CD4-positive, alpha-beta T cell treated with Interleukin-2 at 100 ng/mL for 4 hours (primary cell): ENCODE measurements at regions not wholly inside any gene's neighbourhood (a gene's known extent, or its start where the extent isn't known, plus 50 kb on each side); places are given as distances from the start of the nearest gene placed in this dataset.

Experiments
- DNase-seq: peaks from one replicate; pipeline ENCODE4 v3.0.0-alpha.2; 2020; ENCODE audit warnings: low spot score

DNA sequence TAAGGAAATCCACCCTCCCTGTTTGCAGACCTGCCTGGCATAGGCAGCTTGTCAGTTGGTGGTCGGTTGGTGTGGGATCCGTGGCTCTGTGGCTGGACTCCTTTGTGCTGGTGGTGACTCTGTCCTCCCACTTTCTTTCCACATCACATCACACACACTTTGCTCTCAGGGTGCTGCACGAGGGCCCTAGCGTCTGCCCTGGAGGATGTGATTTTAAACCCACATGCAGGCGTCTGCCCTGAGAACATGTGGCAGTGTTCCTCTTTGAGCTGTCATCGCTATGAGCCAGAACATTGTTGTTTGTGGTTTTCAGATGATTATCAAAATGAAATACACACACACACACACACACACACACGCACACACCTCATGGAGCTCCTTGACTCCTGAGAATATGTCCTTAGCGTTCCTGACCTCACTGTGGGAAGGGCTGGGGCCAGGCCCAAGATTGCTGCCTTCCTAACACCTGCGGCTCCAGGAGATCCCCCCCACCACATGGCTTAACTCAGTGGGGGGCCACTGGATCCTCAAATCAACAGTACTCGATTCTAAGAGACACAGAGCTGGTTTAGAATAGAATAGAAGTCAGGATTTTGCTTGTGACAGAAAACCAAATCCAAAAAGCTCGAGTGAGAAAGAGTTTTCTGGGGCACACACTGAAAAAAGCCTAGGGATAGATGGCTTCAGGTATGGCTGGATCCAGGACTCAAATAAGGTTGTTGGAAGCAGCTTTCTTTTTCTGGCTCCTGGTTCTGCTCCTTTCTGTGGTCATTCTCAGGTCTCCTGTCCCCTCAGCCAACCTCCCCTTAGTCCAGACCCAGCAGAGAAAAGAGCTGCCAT is 54.8 kb downstream of the RTP5 start:
- DNase-seq = no peak

DNA sequence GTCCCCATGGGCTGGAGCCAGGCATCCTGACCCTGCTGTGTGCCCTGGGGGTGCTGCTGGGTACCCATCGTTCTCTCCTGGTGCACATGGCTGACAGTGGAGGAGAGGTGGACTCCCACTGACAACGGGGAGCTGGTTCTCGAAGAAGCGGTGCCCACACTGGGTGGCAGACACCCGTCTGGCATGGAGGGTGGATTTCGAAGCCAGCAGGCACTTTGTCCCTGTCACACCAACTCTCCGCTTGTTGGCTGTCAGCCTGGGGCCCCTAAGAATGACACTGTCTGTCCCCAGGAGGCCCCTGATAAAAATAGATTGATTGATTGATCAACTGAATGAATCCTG is 55.4 kb downstream of the RTP5 start:
- DNase-seq = no peak

DNA sequence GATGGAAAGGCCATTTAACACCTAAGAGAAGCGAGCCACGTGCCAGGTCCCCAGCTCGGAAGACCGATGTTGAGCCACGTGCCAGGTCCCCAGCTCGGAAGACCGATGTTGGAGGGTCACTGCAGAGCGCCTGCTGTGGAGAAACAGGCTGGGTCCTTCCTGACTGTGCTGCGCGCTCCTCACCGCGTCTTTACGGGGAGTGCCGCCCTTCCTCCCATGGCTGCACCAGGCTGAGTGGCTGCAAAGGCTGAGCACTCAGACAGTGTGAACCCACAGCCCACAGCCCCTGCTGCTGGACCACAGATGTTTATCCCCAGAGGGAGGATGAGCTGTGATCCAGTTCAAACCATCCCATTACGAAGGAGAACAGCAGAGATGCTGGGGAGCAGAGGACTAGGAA is 55.7 kb downstream of the RTP5 start:
- DNase-seq = no peak

DNA sequence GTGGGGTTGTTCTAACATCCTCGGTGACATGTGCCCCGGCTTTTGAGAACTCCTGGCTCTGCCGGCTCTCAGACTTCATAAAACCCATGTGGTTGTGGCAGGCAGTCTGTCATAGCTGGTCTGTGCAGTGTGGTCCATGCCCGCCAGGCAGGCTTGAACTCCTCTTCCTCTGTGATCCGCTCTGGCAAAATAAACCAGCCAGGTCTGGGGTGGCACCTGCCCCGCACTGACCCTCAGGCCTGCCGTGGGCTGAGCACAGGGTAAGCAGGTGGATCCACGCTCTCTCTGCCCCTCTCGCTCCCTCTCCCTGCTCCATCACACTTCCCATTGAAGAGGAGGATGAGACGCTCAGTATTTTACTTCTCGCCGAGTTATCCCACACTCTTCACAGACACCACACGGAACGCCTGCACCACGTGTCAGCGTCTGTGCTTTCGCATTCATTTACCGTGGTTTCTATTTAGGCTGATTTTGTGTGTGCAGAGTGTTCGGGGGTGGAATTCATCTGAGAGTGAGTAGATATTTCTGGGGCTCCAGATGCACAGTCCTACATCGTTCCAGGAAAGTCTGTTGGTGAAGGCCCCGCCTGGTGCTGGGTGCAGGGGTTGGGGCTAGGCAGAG is 56.4 kb downstream of the RTP5 start:
- no peak for DNase-seq

DNA sequence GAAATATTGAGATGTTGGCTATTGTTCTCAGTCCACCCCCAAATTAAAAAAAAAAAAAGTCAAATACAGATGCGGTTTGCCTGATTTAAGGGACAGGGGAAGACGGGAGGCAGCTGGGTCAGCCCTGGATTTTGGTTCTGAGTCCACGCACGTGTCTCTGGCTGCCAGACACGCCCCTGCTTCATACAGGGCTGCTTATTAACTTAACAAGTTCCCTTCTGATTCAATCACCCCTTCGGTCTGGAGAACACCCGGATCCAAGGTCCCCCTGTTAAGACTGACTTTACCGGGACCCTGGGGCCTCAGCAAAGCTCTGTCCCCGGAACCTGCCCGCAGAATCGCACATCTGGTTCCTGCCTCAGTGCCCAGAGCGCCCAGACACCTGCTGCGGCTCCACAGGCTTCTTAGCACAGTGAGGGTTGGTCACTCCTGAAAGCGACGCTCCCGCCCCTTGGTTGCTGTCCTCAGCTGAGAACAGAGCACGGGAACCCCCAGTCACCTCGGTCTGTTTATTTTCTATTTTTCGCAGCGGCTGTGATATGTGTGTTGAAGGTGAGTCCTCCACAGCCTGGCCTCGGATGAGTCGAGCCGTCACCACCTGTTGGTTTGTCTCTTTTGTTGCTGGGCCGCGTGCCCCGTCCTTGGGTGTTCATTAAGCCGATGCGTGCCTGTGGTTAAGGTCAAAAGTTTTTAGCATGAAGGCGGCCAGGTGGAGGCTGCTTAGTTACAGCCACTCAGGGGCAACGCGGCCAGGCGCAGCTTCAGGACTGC is 57.2 kb downstream of the RTP5 start:
- DNase-seq = no peak

DNA sequence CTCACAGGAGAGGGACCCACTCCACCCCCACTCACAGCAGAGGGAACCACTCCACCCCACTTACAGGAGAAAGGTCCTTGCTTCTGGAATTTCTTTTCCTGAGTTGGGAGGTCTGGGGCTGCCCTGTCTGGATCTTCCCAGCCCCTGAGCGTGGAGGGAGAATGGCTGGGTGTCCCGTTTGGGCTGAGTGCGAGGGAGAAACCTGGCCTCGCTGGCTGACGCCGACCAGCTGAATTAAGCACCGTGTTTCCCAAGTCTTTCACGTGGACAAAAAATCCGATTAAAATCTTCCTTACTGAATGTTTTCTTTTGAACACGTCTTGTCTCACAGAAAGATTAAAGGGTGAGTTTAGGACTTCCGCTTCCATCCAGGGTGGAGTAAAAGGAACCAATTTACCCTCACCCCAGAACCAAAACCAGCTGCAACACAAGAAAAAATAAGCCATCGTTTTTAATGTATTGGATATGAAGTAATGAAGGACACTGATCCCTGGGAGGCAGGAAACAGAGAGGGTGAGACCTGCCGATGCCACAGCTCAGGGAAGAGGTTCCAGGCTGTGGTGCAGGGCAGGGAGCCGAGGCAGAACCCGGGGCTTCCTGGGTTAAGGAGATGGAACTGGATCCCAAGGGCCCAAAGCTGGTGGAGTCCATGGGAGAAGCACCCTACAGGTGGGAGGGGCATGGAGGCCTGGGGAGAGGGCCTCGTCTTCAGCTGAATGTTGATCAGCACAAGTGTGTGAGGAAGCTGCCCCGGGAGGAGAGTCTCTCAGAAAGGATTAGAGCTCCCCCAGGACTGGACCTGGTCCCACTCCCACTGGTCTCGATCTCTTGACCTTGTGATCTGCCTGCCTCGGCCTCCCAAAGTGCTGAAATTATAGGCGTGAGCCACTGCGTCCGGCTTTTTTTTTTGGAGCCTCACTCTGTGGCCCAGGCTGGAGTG is 60.3 kb downstream of the RTP5 start:
- no peak for DNase-seq

DNA sequence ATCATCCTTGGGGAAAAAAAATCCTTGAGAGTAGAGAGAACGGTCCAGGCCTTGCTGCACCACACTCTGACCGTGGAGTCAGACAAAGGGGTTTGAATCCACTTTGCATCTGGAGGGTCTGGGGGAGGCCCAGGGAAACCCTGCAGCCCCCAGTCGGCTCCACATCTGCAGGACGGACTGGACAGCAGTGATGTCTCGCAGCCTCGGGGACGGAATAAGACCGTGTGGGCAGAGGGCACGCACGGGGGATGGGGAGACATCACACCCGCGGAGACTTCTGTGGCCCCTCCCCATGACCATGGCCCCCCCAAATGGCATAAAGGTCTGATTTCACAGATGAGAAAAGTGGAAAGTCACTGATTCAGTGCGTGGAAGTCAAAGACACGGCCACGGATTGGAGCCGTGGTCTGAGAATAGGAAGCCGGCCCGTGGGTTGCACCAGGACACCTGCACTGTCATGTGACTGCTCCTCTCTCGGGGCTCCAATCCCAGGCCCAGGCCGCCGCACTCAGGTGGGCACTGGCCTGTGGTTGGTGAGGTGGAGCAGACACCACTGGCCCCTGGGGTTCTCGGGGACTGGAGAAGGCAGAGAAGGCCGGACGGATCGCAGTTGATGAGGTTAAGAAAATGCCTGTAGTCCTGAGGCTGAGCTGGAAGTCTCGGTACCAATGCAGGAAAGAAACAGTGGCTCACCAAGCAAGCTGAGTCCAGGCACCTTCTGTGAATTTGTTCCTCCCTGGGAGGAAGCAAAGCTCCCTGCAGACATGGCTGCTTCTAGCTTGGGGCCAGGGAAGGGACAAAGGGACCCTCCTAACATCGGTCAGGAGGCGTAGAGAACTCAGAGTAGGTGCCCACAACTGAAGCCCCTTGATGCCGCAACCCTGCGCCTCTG is 61.8 kb downstream of the RTP5 start:
- DNase-seq = no peak

DNA sequence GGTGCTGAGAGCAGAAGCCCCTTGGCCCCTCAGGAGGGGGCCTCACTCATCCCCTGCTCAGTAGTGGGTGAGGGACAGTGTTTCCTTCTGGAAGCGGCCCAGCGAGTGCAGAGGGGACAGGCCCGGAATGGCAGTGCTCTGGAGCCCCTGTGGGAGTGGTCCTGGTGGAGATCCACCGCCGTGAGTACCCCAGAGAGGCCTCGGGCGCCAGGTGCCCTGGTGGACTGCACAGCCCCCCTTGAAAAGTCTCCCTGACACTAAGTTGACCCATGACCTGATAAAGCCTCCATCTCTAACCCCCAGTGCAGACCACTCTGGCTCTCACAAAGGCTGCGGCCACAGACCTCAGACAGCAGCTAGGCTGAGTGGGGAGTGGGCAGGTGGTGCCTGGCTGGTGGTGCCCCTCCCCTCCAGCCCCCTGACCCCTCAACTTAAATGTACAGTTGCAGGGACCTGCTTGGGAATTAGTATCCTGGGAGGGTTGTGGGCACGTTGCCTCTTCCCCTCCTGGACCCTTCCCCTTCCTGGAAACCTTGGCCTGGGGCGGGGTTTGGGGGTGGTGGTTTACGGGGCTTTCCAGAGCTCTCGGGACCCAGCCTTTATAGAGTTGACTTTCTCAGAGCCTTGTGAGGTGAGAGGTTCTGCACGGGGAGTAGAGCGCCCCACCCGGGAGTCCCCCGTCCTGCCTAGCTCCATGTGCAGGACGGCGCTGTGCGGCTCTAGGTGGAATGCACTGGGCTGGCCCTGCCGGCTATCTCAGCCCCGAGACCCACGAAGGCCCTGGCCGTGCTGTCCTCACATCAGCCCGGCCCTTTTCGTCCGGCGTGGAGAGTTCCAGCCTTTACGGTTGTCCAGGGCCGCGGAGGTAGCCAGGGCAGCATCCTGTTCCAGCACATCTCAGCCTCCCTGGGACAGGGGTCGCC is 62.7 kb downstream of the RTP5 start:
- DNase-seq = no peak

DNA sequence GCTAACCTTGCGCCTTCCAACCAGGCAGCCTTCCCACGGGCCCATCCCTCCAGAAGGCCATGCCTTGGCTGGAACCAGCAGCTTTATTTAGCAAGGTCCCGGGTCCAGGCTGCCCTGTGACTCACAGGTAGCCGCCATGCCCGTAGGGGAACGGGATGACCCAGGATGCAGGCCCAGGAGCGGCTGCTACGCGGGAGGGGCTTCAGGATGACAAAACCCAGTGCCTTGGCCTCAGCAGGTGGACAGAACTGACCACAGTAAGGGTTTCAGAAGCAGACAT is 63.3 kb downstream of the RTP5 start:
- no peak for DNase-seq

DNA sequence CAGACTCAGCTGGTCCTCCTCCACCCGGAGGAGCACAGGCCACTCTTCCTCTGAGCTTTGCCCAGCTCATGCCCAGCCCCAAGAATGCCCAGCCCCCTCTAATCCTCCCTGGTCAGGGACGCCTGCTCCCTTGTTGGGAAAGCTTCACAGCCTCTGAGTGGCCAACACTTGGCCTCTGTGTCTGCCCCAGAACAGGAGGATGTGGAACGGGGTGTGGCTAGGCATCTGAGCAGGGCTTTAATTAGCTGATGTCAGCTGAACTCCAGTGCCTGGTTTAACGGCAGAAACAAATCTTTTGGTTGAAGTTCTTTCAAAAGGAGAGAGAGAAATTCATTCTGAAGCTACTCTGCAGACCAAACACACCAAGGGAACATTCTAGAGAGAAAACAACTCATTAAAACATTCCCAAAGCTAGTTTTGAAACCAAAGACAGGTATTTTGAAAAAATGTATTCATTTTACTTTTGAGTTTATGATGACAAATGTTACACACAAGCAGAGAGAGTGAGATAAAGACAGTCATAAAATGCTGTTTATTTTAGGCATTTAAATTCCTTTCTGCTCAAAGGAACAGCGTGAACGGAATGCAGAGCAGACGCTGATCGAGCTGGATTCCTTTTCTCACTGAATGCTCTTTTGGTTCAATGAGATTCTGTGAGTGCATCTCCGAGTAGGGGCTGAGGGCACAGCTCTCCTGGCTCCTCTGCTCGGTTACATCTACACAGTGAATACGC is 63.8 kb downstream of the RTP5 start:
- DNase-seq = no peak

DNA sequence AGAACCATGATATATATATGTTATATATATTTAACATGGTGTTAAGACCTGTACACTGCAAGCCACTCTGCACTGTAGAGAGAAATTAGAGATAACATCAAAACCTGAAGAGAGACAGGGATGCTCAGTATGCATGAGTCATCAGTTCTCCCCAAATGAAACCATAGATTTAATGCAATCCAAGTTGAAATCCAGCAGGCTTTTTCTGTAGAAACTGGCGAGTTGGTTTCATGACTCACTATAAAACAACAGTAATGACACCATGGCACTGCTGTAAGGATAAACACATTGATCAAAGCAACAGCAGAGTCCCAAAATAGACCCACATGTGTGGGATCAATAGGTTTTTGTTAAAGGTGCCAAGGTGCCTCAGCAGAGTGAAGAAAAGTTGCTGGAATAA is 65.8 kb downstream of the RTP5 start:
- DNase-seq = no peak

DNA sequence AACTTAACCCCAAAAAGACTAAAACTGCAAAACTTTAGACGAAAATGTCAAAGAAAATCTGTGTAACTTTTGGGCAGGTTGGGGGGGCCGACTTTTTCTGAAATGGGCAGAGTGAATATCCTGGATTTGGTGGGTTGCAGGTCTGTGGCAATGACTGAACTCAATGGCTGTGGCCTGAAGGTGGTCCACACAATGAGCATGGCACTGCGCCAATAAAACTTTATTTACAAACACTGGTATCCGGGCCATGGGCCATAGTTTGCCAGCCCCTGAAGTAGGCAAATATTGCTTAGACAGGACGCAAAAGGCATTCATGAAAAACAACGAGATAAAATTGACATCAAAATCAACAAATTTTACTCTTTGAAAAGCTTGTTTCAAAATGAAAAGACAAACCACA is 66.2 kb downstream of the RTP5 start:
- DNase-seq = no peak

DNA sequence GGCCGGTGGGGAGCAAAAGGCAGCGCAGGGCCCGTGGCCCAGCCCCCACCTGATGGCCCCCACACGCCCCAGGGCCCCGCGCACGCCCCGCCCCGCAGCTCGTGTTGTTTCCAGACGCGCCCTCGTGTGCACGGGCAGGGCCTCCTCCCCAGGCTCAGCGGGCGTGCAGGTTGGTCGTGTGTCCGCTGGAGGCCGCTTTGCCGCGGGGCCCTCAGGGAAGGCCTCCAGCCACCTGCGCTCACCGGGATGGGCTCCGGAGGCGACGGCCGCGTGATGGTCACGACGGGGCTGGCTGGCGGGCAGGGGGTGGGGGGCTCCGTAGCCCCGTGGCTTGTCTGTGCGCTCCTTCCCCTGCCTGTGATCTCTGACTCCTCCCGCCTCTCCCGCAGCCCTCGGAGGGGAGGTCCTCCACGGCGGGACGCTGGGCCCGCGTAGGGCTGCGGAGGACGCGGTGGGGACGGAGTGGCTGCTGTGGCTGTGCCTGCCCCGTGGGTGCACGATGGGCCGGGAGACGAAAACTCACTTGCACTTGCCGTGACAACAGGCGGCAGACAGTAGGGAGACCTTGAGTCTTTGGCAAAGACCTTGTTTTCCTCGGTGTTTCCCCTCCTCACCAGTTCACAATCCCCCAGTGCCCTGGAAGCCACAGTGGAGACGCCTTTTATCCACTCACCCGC is 67.1 kb downstream of the RTP5 start:
- no peak for DNase-seq

DNA sequence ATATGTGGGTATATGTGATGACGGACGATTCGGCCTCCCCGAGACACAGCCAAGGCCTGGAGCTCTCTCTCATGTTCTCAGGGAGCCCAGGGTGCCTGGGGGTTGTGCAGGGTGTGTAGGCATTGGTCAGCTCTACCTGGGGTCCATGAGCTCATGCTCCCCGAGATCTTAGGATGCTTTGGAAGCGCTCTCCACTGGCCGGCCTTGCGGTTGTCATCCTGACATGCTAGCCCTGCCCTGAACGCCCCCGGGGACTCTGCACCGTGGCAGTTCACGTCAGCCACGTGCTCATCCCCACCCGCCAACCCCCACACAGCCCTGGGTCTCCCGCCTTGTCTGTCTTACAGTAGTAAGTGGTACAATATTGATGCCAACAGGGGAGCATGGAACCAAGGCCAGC is 67.8 kb downstream of the RTP5 start:
- DNase-seq = no peak

DNA sequence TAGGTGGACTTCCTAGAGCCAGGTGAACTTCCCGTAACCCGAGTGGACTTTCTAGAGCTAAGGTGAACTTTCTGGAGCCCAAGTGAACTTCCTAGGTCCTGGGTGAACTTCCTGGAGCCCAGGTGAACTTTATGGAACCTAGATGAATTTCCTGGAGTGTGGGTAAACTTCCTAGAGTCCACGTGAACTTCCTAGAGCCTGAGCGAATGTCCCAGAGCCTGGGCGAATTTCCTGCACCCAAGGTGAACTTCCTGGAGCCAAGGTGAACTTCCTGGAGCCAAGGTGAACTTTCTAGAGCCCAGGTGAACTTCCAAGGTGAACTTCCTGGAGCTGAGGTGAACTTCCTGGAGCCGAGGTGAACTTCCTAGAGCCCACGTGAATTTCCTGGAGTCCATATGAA is 70.0 kb downstream of the RTP5 start:
- DNase-seq = no peak

DNA sequence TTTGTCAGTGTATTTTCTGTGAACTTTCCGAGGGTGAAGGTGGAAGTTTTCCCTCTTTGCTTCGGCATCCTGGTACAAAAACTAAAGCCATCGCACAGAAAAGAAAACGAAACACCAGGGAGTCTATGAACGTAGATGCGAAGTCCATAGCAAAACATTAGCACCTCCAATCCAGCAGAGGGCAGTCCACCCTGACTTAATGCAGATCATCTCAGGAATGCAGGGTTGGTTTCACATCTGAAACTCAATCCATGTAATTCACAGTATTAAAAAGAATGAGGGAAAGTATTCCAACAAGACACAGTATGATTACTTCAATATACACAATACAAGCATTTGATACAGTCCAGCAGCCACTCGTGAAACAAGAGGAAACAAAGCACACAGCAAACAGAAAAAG is 70.8 kb downstream of the RTP5 start:
- DNase-seq = no peak

DNA sequence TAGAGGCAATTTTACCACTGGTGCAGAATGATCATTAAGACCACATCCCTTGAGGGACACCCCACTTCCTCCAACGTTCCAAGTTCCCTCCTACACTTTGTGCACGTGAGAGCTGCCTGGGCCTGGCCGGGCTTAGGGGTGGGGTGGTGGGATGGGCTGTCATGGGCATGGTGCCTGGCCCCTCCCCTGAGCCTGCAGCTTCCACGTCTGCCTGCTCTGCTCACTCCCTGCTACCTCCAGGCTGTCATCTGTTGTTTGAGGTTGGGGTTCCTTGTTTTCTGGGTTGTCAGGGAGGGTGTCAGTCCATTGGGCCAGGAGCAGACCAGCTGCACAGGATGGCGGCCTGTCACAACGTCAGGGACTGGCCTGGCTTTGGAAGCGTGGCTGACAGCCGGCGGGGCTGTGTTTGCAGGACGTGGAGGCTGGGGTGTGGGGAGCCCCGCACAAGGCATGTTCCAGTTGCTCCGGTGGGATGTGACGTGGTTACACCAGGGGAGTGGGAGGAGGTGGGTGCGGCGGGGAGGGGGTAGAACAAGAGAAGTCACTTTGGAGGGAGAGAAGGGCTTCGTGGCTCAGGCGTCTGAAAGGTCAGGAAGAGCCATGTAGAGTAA is 72.3 kb downstream of the RTP5 start:
- no peak for DNase-seq

DNA sequence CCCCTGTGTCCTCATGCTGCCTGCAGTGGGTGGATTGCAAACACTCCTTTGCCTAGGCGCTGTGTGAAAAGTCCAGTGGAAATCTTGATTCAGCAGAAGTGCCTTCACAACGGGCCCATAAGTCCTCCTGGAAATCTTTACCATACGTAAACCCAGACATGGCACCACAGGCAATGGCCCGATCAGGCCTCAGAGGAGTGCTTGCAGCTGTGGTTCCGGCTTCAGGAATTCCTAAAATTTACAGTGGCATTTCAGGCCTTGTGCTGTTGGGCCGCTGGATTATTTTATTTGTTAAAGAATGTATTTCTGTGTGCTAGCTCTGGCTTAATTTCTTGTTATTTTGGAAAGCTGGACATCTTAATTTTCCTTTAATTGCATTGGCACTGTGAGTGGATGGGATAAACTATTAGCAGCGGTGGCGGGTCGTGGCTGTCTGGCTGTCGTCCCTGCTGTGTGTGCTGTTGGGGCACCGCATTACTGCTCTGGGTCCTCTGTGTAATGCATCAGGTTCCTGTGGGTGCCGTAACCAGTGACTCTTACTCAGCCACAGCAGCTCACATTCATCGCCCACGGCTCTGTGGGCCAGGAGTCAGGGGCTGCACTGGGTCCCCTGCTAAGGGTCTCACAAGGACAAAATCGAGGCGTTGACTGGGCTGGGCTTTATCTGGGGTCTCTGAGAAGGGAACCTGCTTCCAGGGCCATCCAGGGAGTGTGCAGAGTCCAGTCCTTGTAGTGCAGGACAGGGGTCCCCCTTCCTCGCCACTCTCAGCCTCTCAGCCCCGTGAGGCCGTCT is 73.1 kb downstream of the RTP5 start:
- DNase-seq = no peak
